ENCODE measurements at regions not wholly inside any gene's neighbourhood (a gene's known extent, or its start where the extent isn't known, plus 50 kb on each side); places are given as distances from the start of the nearest gene placed in this dataset.

- no peak for DNase-seq (ENCODE audit: low spot score)
Measured at GRCh38 chrX:26032111-26032912, 105.8 kb upstream of the MAGEB18 start.

GRCh38 chrX:26037367-26037766 is 100.8 kb upstream of the MAGEB18 start:
- DNase-seq (ENCODE audit: low spot score) = no peak

DNA sequence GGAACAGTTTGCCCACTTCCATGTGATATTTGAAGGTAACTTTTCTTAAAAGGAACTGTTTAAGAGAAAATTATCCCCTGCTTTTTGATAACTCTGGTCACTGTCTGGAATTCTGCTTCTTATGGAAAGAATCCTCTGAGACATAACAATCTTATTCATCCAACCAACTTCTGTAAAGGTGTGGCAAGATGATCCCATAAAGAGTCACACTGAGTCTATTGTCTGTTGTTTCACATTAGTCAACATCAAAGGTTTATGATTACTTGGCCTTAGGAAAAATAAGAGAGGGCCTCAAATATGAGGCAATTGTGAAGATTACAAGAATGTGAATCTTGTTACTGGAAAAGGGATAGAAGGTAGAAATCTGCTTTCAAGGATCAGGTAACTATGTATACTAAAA is 88.0 kb upstream of the MAGEB18 start:
- peak; percentile 25 for DNase-seq (ENCODE audit: low spot score)

DNA sequence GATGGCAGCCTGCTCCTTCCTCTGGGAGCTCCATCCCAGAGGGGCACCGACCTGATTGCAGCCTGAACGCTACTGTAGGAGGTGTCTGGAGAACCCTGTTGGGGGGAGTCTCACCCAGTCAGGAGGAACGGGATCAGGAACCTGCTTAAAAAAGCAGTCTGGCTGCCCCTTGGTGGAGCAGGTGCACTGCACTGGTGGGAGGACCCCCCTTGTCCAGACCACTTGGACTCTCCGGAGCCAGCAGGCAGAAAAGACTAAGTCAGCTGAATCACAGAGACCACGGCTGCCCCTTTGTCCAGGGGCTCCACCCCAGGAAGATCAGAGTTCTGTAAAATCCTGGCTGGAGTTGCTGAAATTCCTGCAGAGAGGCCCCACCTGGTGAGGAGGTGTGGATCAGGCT is 67.3 kb upstream of the MAGEB18 start:
- DNase-seq (ENCODE audit: low spot score) = no peak

DNA sequence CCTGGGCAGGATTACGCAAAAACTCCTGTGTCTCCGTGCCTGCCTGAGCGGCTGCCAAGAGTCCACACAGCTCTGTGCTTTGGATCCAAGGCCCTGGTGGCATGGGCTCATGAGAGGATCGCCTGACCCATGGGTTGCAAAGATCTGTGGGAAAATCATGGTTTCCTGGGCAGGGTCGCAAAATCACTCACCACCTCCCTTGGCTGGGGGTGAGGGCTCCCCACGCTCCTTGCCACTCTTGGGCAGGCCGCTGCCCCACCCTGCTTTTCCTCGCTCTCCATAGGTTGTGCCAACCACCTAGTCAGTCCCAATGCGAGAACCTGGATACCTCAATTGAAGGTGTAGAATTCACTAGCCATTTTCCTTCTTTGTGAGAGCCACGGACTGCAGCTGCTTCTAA is 66.5 kb upstream of the MAGEB18 start:
- no peak for DNase-seq (ENCODE audit: low spot score)

DNA sequence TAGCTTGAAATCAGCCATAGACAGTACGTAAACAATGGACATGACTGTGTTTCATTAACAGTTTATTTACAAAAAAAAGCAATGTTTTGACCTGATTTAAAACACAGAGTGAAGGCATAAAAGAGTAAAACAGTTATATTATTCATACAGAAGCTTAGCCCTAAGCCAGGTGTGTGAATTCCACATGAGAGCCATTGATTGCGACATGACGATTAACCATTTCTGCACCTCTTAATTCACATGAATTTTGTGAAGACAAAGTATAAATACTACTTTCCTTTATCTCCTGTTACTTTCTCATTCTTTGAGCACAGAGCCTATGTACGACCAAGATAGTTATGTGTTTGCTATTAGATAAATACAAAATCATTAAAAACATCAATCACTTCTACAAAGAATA is 55.0 kb upstream of the MAGEB18 start:
- DNase-seq (ENCODE audit: low spot score) = no peak

Measured in kidney tubule cell (primary cell).